GM12873 (cell line): ENCODE measurements at regions not wholly inside any gene's neighbourhood (a gene's known extent, or its start where the extent isn't known, plus 50 kb on each side); places are given as distances from the start of the nearest gene placed in this dataset.

Experiments used
- TF ChIP-seq, protein P1 (sequence below): IDR thresholded peaks from 2 replicates; pipeline ENCODE4 v1.5.1; 2012; ENCODE audit warnings: low read depth, mild to moderate bottlenecking, moderate library complexity, low read length, control low read depth; ENCODE audit not compliant: insufficient read depth; ENCODE audit errors: missing control alignments

DNA sequence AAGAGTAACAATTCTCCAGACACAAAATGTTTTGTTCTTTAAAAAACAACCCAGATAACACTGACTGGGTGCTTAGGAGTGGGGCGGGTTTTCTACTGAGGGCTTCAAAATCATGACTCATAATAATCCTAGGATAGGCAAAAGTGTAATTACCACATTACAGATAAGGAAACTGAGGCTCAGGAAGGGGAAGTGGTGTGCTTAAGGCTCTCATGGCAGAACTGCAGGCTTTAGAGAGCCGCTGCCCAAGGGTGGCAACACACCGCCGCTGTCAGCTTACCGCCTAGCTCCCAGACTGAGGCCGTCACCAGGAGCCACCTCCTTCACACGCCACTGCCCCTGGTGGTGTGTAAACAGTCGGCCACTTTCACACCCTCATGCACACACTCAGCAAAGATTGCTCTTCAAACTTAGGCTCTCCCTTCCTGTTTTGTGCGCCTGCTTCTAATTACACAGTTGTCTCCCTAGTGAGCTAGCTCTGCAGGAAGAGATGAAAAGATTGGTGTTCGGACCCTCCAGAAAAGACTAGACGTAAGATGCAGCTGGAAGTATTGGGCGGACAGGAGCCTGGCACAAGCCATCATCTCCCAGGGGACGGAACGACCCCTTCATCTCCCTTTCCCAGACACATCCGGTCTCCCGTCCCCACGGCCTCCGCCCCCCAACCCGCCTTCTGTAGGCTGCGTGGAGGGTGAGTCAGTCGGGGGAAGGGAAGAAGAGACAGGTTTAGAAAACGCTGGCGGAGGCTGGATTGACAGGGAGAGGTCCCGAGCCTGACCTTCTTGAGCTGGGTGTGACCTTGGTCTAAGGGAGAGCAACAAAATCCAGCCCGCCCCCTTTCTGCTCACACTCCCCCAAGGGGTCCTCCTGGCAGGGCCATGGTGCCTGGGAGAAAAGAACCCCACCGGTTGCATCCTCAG, 162.7 kb downstream of the SYK start:
- TF ChIP-seq, protein P1, sequence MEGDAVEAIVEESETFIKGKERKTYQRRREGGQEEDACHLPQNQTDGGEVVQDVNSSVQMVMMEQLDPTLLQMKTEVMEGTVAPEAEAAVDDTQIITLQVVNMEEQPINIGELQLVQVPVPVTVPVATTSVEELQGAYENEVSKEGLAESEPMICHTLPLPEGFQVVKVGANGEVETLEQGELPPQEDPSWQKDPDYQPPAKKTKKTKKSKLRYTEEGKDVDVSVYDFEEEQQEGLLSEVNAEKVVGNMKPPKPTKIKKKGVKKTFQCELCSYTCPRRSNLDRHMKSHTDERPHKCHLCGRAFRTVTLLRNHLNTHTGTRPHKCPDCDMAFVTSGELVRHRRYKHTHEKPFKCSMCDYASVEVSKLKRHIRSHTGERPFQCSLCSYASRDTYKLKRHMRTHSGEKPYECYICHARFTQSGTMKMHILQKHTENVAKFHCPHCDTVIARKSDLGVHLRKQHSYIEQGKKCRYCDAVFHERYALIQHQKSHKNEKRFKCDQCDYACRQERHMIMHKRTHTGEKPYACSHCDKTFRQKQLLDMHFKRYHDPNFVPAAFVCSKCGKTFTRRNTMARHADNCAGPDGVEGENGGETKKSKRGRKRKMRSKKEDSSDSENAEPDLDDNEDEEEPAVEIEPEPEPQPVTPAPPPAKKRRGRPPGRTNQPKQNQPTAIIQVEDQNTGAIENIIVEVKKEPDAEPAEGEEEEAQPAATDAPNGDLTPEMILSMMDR, result peak; percentile 34

DNA sequence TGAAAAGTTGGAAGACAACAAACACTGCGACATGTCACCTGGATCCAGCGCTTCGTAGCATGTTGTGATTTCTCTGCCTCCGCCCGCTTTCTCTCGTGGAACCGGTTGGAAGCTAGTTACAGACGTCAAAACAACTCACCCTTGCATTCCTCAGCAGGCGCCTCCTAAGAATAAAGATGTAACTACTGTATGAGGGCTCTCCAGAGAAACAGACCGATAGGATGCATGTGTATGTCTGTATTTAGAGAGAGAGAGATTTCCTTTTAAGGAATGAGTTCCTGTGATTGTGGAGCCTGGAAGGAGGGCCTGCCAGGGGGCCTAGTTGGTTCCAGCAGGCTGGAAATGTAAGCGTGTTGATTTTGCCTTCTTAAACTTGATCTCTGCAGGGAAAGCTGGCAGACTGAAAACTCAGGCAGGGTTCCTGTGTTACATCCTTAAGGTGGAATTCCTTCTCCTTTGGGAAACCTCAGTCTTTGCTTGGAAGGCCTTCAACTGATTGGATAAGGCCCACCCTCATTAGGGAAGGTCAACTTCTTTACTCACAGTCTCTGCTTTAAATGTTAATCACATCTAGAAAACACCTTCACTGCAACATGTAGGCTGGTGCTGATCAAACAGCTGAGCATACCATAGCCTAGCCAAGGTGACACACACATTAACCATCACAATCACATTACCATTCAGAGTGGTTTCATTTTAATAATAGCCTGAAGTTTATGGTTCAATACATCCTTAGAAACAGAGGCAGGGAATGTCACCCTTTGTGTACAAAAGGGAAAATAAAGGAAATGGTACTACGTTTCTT, 163.8 kb downstream of the SYK start:
- TF ChIP-seq, protein P1, result no peak

DNA sequence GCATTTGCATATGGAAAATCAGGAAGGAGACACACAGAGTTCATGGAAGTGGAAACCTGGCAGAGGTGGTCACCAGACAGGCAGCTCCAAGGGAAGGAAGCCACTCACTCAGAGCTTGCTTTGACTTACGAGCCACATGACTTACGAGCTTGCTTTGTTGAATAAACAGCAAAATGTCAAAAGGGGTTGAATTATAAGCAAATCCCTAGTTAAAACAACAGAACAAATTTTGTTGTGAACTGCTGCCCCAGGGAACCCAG, 164.3 kb downstream of the SYK start:
- TF ChIP-seq, protein P1, result no peak

DNA sequence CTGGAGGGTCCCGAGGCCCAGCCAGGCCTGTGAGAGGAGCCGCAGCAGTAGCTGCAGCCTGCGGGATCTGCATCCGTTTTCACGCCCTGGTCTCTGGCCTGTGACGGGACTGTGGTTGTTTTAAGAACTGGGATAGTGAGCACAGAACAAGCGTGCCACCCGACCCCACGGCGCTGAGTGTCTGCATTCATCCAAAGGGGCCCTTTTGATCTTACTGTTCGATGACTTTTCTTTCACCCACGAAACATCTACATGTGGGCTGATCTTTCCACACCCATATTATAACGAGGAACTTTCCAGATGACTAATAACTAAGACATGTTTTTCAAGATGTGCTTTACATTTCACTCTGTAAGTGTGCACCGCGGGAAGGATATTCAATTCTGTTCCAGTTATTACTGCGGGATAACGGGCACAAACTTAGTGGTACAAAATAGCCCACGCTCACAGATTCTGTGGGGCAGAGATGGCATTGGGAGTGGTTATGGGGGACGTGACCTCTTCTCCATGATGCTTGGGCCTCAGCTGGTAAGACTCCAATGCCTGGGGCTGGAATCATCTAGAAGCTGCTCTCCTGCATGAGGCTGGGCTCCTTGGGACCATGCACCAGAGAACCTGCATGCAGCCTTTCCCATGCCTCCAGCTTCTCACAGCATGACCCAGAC, 165.0 kb downstream of the SYK start:
- TF ChIP-seq, protein P1, result no peak

DNA sequence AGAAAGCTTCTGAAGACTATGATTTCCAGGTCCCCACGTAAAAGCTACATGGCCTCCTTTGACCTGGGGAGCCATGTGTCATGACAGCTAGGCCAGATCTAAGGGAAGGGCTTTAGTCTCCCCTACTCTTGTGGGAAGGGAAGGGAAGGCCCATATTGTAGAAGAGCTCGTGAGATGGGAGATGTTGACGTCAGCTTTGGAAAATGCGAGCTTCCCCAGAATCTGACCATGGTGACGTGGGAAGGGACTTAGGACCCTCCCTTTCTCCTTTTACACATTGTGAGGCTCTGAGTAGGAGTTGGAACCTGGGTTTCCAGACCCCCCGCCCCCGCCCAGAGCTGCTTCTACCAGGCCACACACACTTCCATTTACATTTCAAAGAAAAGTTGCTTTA, 165.5 kb downstream of the SYK start:
- TF ChIP-seq, protein P1, result no peak

DNA sequence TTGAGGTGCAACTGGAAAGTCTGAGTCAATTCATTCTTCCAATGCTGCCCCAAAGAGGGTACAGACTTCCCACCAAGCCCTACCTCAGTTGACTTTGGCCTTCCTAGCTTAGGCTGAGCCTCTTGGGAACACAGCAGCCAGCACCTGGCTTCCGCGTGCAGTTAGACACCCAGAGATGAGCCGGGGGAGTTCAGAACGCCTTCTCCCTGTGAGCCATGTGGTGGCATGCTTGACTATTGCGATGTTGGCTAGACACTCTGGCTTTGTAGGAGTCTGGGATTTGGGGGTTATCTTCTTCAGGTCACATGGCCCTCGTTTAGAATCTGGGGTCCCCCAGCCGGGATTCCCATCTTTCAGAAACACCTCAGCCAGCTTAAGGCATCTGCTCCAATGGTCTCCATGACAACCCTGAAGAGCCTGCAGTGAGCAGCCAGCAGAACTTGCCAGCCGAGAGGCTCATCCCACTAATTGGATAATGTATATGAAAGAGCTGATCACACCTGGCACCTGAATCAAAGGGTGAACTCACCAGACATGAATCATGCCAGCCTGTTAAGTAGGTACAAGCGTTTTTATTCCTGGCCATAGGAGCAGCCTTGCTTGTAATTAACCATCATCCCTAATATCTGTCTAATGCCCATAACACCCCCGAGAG, 167.5 kb downstream of the SYK start:
- TF ChIP-seq, protein P1, result no peak
